ENCODE measurements at regions not wholly inside any gene's neighbourhood (a gene's known extent, or its start where the extent isn't known, plus 50 kb on each side); places are given as distances from the start of the nearest gene placed in this dataset.

- no peak for DNase-seq (ENCODE audit: low spot score)
Observed at GRCh38 chr5:68452286-68452685, 236.7 kb downstream of the PIK3R1 start.

GRCh38 chr5:68454172-68454571 lies 238.6 kb downstream of the PIK3R1 start:
- DNase-seq (ENCODE audit: low spot score): no peak

GRCh38 chr5:68454766-68455165 lies 239.2 kb downstream of the PIK3R1 start:
- no peak for DNase-seq (ENCODE audit: low spot score)

GRCh38 chr5:68455216-68455615 lies 239.7 kb downstream of the PIK3R1 start:
- DNase-seq (ENCODE audit: low spot score): no peak

GRCh38 chr5:68456756-68457217 lies 241.2 kb downstream of the PIK3R1 start:
- DNase-seq (ENCODE audit: low spot score): no peak

GRCh38 chr5:68457285-68457684 lies 241.7 kb downstream of the PIK3R1 start:
- DNase-seq (ENCODE audit: low spot score): no peak

GRCh38 chr5:68458416-68459021 lies 243.0 kb downstream of the PIK3R1 start:
- peak; percentile 25 for DNase-seq (ENCODE audit: low spot score)

- DNase-seq (ENCODE audit: low spot score): no peak
Observed at GRCh38 chr5:68459093-68459809, 243.7 kb downstream of the PIK3R1 start.

- no peak for DNase-seq (ENCODE audit: low spot score)
Observed at GRCh38 chr5:68459810-68460139, 244.2 kb downstream of the PIK3R1 start.

GRCh38 chr5:68460147-68460798 lies 244.7 kb downstream of the PIK3R1 start:
- DNase-seq (ENCODE audit: low spot score): peak; percentile 80

GRCh38 chr5:68463606-68464005 lies 248.1 kb downstream of the PIK3R1 start:
- no peak for DNase-seq (ENCODE audit: low spot score)

GRCh38 chr5:68464424-68464823 lies 248.9 kb downstream of the PIK3R1 start:
- DNase-seq (ENCODE audit: low spot score): peak; percentile 48

GRCh38 chr5:68465133-68465532 lies 249.6 kb downstream of the PIK3R1 start:
- DNase-seq (ENCODE audit: low spot score): no peak

- no peak for DNase-seq (ENCODE audit: low spot score)
Observed at GRCh38 chr5:68465934-68466551, 250.5 kb downstream of the PIK3R1 start.

GRCh38 chr5:68467208-68467607 lies 251.7 kb downstream of the PIK3R1 start:
- DNase-seq (ENCODE audit: low spot score): no peak

- no peak for DNase-seq (ENCODE audit: low spot score)
Observed at GRCh38 chr5:68467794-68468193, 252.2 kb downstream of the PIK3R1 start.

- no peak for DNase-seq (ENCODE audit: low spot score)
Observed at GRCh38 chr5:68468322-68468721, 252.8 kb downstream of the PIK3R1 start.

- no peak for DNase-seq (ENCODE audit: low spot score)
Observed at GRCh38 chr5:68475476-68475983, 260.0 kb downstream of the PIK3R1 start.

- DNase-seq (ENCODE audit: low spot score): no peak
Observed at GRCh38 chr5:68476854-68477253, 261.3 kb downstream of the PIK3R1 start.

- DNase-seq (ENCODE audit: low spot score): no peak
Observed at GRCh38 chr5:68478301-68479095, 262.9 kb downstream of the PIK3R1 start.

GRCh38 chr5:68479524-68479923 lies 264.0 kb downstream of the PIK3R1 start:
- DNase-seq (ENCODE audit: low spot score): no peak
